Tibial nerve (tissue), 4 donors: ENCODE measurements at regions not wholly inside any gene's neighbourhood (a gene's known extent, or its start where the extent isn't known, plus 50 kb on each side); places are given as distances from the start of the nearest gene placed in this dataset.

Experiments used
- EP300 ChIP-seq, 2 donors: sonication (generic); formaldehyde crosslinking; IDR thresholded peaks; one replicate each; pipeline ENCODE4 v1.6.1; 2017; ENCODE audit warnings: antibody characterized with exemption in 2 of 2, mild to moderate bottlenecking in 1 of 2
- POLR2A ChIP-seq, 2 donors: fragments of 450-650 bp; IDR thresholded peaks; one replicate each; pipeline ENCODE4 v1.6.1; 2017; ENCODE audit warnings: antibody characterized with exemption in 2 of 2, mild to moderate bottlenecking in 2 of 2, moderate library complexity in 2 of 2
- TF ChIP-seq, protein P1 (sequence below), 5 experiments: fragments of 200-600 bp in 3 of 5; fragments of 450-650 bp in 2 of 5; sonication (generic) in 3 of 5; IDR thresholded peaks; one replicate each; pipeline ENCODE4 v1.5.1; 2016 to 2019; ENCODE audit warnings: antibody characterized with exemption in 5 of 5, mild to moderate bottlenecking in 3 of 5, moderate library complexity in 2 of 5

- TF ChIP-seq POLR2A (IDR thresholded peaks at IDR 0.05) (no peak), EP300 (IDR thresholded peaks at IDR 0.05) (no peak)
- TF ChIP-seq, protein P1, sequence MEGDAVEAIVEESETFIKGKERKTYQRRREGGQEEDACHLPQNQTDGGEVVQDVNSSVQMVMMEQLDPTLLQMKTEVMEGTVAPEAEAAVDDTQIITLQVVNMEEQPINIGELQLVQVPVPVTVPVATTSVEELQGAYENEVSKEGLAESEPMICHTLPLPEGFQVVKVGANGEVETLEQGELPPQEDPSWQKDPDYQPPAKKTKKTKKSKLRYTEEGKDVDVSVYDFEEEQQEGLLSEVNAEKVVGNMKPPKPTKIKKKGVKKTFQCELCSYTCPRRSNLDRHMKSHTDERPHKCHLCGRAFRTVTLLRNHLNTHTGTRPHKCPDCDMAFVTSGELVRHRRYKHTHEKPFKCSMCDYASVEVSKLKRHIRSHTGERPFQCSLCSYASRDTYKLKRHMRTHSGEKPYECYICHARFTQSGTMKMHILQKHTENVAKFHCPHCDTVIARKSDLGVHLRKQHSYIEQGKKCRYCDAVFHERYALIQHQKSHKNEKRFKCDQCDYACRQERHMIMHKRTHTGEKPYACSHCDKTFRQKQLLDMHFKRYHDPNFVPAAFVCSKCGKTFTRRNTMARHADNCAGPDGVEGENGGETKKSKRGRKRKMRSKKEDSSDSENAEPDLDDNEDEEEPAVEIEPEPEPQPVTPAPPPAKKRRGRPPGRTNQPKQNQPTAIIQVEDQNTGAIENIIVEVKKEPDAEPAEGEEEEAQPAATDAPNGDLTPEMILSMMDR (IDR thresholded peaks at IDR 0.05), result no peak
Observed at GRCh38 chr10:4216726-4217125, 431.7 kb upstream of the KLF6 start.
